Endodermal cell (in vitro differentiated cells): ENCODE measurements at regions not wholly inside any gene's neighbourhood (a gene's known extent, or its start where the extent isn't known, plus 50 kb on each side); places are given as distances from the start of the nearest gene placed in this dataset.

Experiments used
- DNase-seq: peaks from one replicate; pipeline ENCODE4 v3.0.0-alpha.2; 2017
- H3K27ac ChIP-seq: 2 replicates; pipeline ENCODE4 v1.5.1; 2013; ENCODE audit warnings: mild to moderate bottlenecking, low read depth, low read length, moderate library complexity
- H3K27me3 ChIP-seq: 2 replicates; pipeline ENCODE4 v1.6.1; 2013; ENCODE audit warnings: mild to moderate bottlenecking, low read length, moderate library complexity; ENCODE audit not compliant: insufficient read depth, control insufficient read depth, poor library complexity, severe bottlenecking
- H3K36me3 ChIP-seq: 2 replicates; pipeline ENCODE4 v1.7.0; 2013; ENCODE audit warnings: mild to moderate bottlenecking, low read length, moderate library complexity; ENCODE audit not compliant: control insufficient read depth, insufficient read depth
- H3K4me1 ChIP-seq: one replicate; pipeline ENCODE4 v1.7.0; 2013; ENCODE audit warnings: low read length; ENCODE audit not compliant: control insufficient read depth, insufficient read depth
- H3K4me3 ChIP-seq: 2 replicates; pipeline ENCODE4 v1.5.1; 2013; ENCODE audit warnings: mild to moderate bottlenecking, low read length, moderate library complexity
- H3K9ac ChIP-seq: 2 replicates; pipeline ENCODE4 v1.6.1; 2013; ENCODE audit warnings: mild to moderate bottlenecking, low read length, moderate library complexity; ENCODE audit not compliant: poor library complexity, severe bottlenecking; ENCODE audit errors: extremely low read depth
- H3K9me3 ChIP-seq: 2 replicates; pipeline ENCODE4 v1.6.1; 2013; ENCODE audit warnings: mild to moderate bottlenecking, low read length, moderate library complexity; ENCODE audit not compliant: control insufficient read depth
- H3K27ac Mint-ChIP-seq: 2 replicates; pipeline ENCODE4 v1.8.0; 2020; ENCODE audit warnings: mixed read lengths
- H3K27me3 Mint-ChIP-seq: 2 replicates; pipeline ENCODE4 v1.8.0; 2021; ENCODE audit warnings: mild to moderate bottlenecking, mixed read lengths; ENCODE audit not compliant: insufficient read depth
- H3K36me3 Mint-ChIP-seq: 2 replicates; pipeline ENCODE4 v1.8.0; 2020; ENCODE audit warnings: low read depth, mixed read lengths
- H3K4me1 Mint-ChIP-seq: 2 replicates; pipeline ENCODE4 v1.8.0; 2020; ENCODE audit warnings: mixed read lengths
- H3K4me3 Mint-ChIP-seq: 2 replicates; pipeline ENCODE4 v1.8.0; 2020; ENCODE audit warnings: mild to moderate bottlenecking, moderate library complexity, mixed read lengths
- H3K9me3 Mint-ChIP-seq: 2 replicates; pipeline ENCODE4 v1.8.0; 2020; ENCODE audit warnings: mild to moderate bottlenecking, mixed read lengths
- WGBS, 2 experiments: methylation state at CpG; one replicate each; pipeline versions ENCODE4 v1.1.5 to v1.1.7; 2013; ENCODE audit warnings: missing lambda C conversion rate in 2 of 2, mixed read lengths in 1 of 2; ENCODE audit not compliant: insufficient coverage in 1 of 2, insufficient read length in 1 of 2; 5-methylcytosine and 5-hydroxymethylcytosine counted together
- TF ChIP-seq, protein P1 (sequence below): fragments of 200-600 bp; sonication (generic); conservative IDR thresholded peaks from 2 replicates; pipeline ENCODE4 v1.5.0; 2021; ENCODE audit warnings: antibody characterized with exemption, mild to moderate bottlenecking

DNA sequence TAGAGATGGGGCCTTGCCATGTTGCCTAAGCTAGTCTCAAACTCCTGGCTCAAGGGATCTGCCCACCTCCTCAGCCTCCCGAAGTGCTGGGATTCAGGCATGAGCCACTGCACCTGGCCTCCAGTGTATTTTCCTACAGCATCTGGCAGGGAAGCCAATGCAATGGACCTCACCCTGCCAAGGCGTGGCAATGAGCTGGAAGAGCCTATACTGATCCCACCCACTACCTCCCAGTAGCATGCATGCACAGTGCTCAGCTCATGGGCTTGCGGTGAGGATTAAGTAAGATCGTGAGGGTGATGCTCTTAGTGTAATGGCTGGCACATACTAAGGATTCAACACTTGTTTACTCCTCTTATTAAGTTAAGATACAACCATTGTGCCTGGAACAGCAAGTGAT, 69.7 kb downstream of the PHLDA1 start:
- Mint-ChIP-seq H3K27me3 (no peaks in the 10 kb centered on the region), H3K27ac (no peak overlapping the region), H3K36me3 (no peaks in the 10 kb centered on the region), H3K4me1 (peaks cover 25% of the 10 kb centered on the region), H3K4me3 (no peak overlapping the region), H3K9me3 (no peaks in the 10 kb centered on the region)
- 97 to 100% methylated on average over 3 to 4 of the region's 4 CpGs for WGBS, 2 experiments
- Histone ChIP-seq H3K27ac (no peak overlapping the region), H3K27me3 (no peaks in the 10 kb centered on the region), H3K9ac (no peak overlapping the region), H3K4me1 (peaks cover 7% of the 10 kb centered on the region), H3K4me3 (no peak overlapping the region), H3K9me3 (no peaks in the 10 kb centered on the region), H3K36me3 (no peaks in the 10 kb centered on the region)
- TF ChIP-seq, protein P1, sequence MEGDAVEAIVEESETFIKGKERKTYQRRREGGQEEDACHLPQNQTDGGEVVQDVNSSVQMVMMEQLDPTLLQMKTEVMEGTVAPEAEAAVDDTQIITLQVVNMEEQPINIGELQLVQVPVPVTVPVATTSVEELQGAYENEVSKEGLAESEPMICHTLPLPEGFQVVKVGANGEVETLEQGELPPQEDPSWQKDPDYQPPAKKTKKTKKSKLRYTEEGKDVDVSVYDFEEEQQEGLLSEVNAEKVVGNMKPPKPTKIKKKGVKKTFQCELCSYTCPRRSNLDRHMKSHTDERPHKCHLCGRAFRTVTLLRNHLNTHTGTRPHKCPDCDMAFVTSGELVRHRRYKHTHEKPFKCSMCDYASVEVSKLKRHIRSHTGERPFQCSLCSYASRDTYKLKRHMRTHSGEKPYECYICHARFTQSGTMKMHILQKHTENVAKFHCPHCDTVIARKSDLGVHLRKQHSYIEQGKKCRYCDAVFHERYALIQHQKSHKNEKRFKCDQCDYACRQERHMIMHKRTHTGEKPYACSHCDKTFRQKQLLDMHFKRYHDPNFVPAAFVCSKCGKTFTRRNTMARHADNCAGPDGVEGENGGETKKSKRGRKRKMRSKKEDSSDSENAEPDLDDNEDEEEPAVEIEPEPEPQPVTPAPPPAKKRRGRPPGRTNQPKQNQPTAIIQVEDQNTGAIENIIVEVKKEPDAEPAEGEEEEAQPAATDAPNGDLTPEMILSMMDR: no peak
- DNase-seq: no peak

DNA sequence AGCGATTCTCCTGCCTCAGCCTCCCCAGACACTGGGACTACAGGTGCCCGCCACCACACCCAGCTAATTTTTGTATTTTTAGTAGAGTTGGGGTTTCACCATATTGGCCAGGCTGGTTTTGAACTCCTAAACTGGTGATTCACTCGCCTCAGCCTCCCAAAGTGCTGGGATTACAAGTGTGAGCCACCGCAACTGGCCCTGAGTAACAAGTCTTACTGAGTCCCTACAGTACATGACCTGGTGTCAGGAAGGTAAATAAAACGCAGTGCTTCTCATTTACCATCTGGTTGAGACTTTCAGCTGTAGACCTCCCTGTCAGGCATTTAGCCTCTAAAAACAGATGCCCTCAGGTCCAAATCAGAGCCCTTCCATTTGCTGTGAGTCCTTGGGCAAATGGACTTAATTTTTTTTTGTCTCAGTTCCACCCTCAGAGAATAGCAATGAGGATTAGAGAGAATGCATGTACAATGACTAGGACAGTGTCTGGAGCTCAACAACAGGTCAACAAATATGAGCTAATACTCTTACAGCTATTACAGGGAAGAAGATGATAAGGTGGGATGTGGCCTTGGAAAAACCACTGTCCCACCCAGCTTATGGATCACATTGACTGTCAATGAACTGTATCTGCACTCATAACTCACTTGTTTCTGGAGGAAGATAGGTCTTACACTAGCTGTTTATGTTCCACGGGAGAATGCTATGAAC, 70.5 kb downstream of the PHLDA1 start:
- no peaks in the 10 kb centered on the region for H3K9me3 Mint-ChIP-seq
- H3K27ac ChIP-seq: no peak overlapping the region

DNA sequence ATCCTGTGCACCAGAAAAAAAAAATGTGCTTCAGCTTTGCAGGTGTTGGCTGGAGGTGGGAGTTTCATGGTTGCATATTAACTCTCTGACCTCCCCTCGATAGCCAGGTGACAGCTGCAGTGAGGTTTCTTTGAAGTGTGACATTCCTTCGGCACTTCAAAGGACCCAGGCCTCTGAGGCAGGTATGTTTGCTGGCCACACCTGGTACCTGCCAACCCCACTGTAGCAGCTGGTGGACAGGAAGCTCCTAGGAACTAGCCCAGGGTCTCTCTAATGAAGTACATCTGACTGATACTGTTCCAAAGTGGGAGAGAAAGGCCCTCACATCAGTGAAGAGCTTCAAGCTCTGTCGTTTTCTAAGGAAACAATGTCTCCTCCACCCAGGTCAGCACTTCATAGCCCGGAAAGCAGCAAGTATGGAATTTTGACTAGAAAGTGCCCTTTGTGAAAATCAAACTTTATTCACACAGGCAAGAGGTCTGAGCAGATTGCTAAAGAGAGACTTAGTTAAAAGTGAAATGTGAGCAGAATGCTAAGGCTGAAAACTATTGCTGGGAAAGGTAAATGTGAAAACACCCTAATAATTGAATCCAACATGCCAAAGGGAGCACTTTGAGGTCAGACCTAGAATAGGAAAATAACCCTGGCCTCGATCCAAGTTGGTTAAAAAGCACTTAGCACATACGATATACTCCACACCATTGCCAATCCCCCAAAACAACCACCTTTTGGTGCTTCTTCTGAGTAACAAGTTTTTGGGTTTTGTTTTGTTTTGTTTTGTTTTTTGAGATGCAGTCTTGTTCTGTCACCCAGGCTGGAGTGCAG, 71.3 kb downstream of the PHLDA1 start:
- peaks cover 27% of the 10 kb centered on the region for H3K4me1 Mint-ChIP-seq
- peak overlapping the region; percentile 64 for H3K27ac Mint-ChIP-seq
- Histone ChIP-seq H3K4me1 (peaks cover 10% of the 10 kb centered on the region), H3K9ac (no peak overlapping the region), H3K9me3 (no peaks in the 10 kb centered on the region), H3K27me3 (no peaks in the 10 kb centered on the region), H3K27ac (no peak overlapping the region), H3K36me3 (no peaks in the 10 kb centered on the region), H3K4me3 (no peak overlapping the region)
- WGBS, 2 experiments: 38 to 50% methylated on average over 4 to 6 of the region's 6 CpGs
- peak; percentile 97 for DNase-seq
- no peaks in the 10 kb centered on the region for H3K36me3 Mint-ChIP-seq
- TF ChIP-seq, protein P1: no peak
- H3K27me3 Mint-ChIP-seq: no peaks in the 10 kb centered on the region
- H3K9me3 Mint-ChIP-seq: no peaks in the 10 kb centered on the region
- H3K4me3 Mint-ChIP-seq: no peak overlapping the region

More for the DNA sequence above, 70.5 kb downstream of the PHLDA1 start:
- no peak overlapping the region for H3K9ac ChIP-seq
- DNase-seq: no peak
- no peaks in the 10 kb centered on the region for H3K36me3 ChIP-seq
- no peak overlapping the region for H3K4me3 ChIP-seq
- Mint-ChIP-seq H3K4me3 (no peak overlapping the region), H3K27me3 (no peaks in the 10 kb centered on the region), H3K4me1 (peaks cover 25% of the 10 kb centered on the region), H3K36me3 (no peaks in the 10 kb centered on the region), H3K27ac (no peak overlapping the region)
- peaks cover 7% of the 10 kb centered on the region for H3K4me1 ChIP-seq
- 88 to 91% methylated on average over 3 to 6 of the region's 6 CpGs for WGBS, 2 experiments
- TF ChIP-seq, protein P1: no peak
- H3K27me3 ChIP-seq: no peaks in the 10 kb centered on the region
- H3K9me3 ChIP-seq: no peaks in the 10 kb centered on the region
